M059J (cell line): ENCODE measurements at regions not wholly inside any gene's neighbourhood (a gene's known extent, or its start where the extent isn't known, plus 50 kb on each side); places are given as distances from the start of the nearest gene placed in this dataset.

ENCODE experiments used
- DNase-seq: peaks from one replicate; pipeline ENCODE4 v3.0.0-alpha.2; 2012; ENCODE audit warnings: low read depth

- DNase-seq = no peak
Observed at GRCh38 chrX:69228732-69229131, 63.5 kb upstream of the PJA1 start.

GRCh38 chrX:69226459-69227158 is 61.4 kb upstream of the PJA1 start:
- no peak for DNase-seq

- DNase-seq = peak; percentile 71
Observed at GRCh38 chrX:69222103-69223090, 57.1 kb upstream of the PJA1 start.

- no peak for DNase-seq
Observed at GRCh38 chrX:69221239-69222102, 56.2 kb upstream of the PJA1 start.

GRCh38 chrX:69218407-69218997 is 53.2 kb upstream of the PJA1 start:
- DNase-seq = no peak

- DNase-seq = no peak
Observed at GRCh38 chrX:69216911-69217310, 51.7 kb upstream of the PJA1 start.

- no peak for DNase-seq
Observed at GRCh38 chrX:69216446-69216845, 51.2 kb upstream of the PJA1 start.

GRCh38 chrX:69215161-69215875 is 50.1 kb upstream of the PJA1 start:
- DNase-seq = no peak
